ENCODE measurements at regions not wholly inside any gene's neighbourhood (a gene's known extent, or its start where the extent isn't known, plus 50 kb on each side); places are given as distances from the start of the nearest gene placed in this dataset.

- Histone ChIP-seq H3K4me3 (no peak overlapping the region), H3K9me3 (no peaks in the 10 kb centered on the region), H3K4me1 (no peaks in the 10 kb centered on the region), H3K27me3 (no peaks in the 10 kb centered on the region), H3K27ac (no peak overlapping the region), H3K36me3 (no peaks in the 10 kb centered on the region)
- intact Hi-C loops (cut with DNase I; ENCODE audit: low total_unique reads) = no loop called here
- no peak for TF ChIP-seq POLR2AphosphoS5 (IDR thresholded peaks at IDR 0.05)
- no peak for TF ChIP-seq CTCF (IDR thresholded peaks at IDR 0.05)
- no peak for TF ChIP-seq POLR2A (IDR thresholded peaks at IDR 0.05)
- no peak for DNase-seq (ENCODE audit: low spot score in 2 of 2)
Observed at GRCh38 chr5:155595791-155596190, 582.2 kb downstream of the KIF4B start.

- no peaks in the 10 kb centered on the region for H3K9me3 ChIP-seq
- no peaks in the 10 kb centered on the region for H3K4me1 ChIP-seq
- no peaks in the 10 kb centered on the region for H3K27me3 ChIP-seq
- no peak overlapping the region for H3K27ac ChIP-seq
- TF ChIP-seq CTCF (IDR thresholded peaks at IDR 0.05) (no peak), POLR2AphosphoS5 (IDR thresholded peaks at IDR 0.05) (no peak), POLR2A (IDR thresholded peaks at IDR 0.05) (no peak)
- no peak for DNase-seq (ENCODE audit: low spot score in 2 of 2)
- intact Hi-C loops (cut with DNase I; ENCODE audit: low total_unique reads) = no loop called here
- H3K4me3 ChIP-seq = no peak overlapping the region
- H3K36me3 ChIP-seq = no peaks in the 10 kb centered on the region
Observed at GRCh38 chr5:155598552-155598951, 585.0 kb downstream of the KIF4B start.

- Histone ChIP-seq H3K27me3 (no peaks in the 10 kb centered on the region), H3K27ac (no peak overlapping the region), H3K4me1 (no peaks in the 10 kb centered on the region), H3K36me3 (no peaks in the 10 kb centered on the region), H3K4me3 (no peak overlapping the region), H3K9me3 (no peaks in the 10 kb centered on the region)
- no peak for DNase-seq (ENCODE audit: low spot score in 2 of 2)
- TF ChIP-seq POLR2A (IDR thresholded peaks at IDR 0.05) (no peak), POLR2AphosphoS5 (IDR thresholded peaks at IDR 0.05) (no peak), CTCF (IDR thresholded peaks at IDR 0.05) (no peak)
- intact Hi-C loops (cut with DNase I; ENCODE audit: low total_unique reads) = no loop called here
Observed at GRCh38 chr5:155605920-155606319, 592.4 kb downstream of the KIF4B start.

- Histone ChIP-seq H3K4me3 (no peak overlapping the region), H3K27ac (no peak overlapping the region), H3K36me3 (no peaks in the 10 kb centered on the region), H3K9me3 (no peaks in the 10 kb centered on the region), H3K27me3 (no peaks in the 10 kb centered on the region), H3K4me1 (no peaks in the 10 kb centered on the region)
- no peak for DNase-seq (ENCODE audit: low spot score in 2 of 2)
- TF ChIP-seq CTCF (IDR thresholded peaks at IDR 0.05) = peak in 2 of 3 donors; percentile 32 to 39
- TF ChIP-seq POLR2AphosphoS5 (IDR thresholded peaks at IDR 0.05) = no peak
- intact Hi-C loops (cut with DNase I; ENCODE audit: low total_unique reads) = no loop called here
Observed at GRCh38 chr5:155616779-155617392, 603.3 kb downstream of the KIF4B start.

GRCh38 chr5:155619688-155620087, 606.1 kb downstream of the KIF4B start:
- TF ChIP-seq POLR2AphosphoS5 (IDR thresholded peaks at IDR 0.05) = no peak
- TF ChIP-seq POLR2A (IDR thresholded peaks at IDR 0.05) = no peak
- TF ChIP-seq CTCF (IDR thresholded peaks at IDR 0.05) = no peak
- Histone ChIP-seq H3K4me3 (no peak overlapping the region), H3K9me3 (no peaks in the 10 kb centered on the region), H3K27ac (no peak overlapping the region), H3K27me3 (no peaks in the 10 kb centered on the region), H3K4me1 (no peaks in the 10 kb centered on the region), H3K36me3 (no peaks in the 10 kb centered on the region)
- intact Hi-C loops (cut with DNase I; ENCODE audit: low total_unique reads) = no loop called here
- DNase-seq (ENCODE audit: low spot score in 2 of 2) = no peak
